ENCODE measurements at regions not wholly inside any gene's neighbourhood (a gene's known extent, or its start where the extent isn't known, plus 50 kb on each side); places are given as distances from the start of the nearest gene placed in this dataset.

- BruUV-seq (replicated peaks), result no TSS peak
- intact Hi-C loops (cut with micrococcal nuclease) (no loop called here), dilution Hi-C loops (cut with MboI; ENCODE audit: extremely low pct_ligation_motif_present, low sequenced_read_pairs) (no loop called here)
- H3K9me1 ChIP-seq (replicated peaks; ENCODE audit: control insufficient read depth, extremely low read depth, insufficient read depth, low read length), result no peaks in the 10 kb centered on the region
- FAIRE-seq (no peak), DNase-seq (ENCODE audit: low read depth, low spot score) (no peak)
- H3K79me2 ChIP-seq (ENCODE audit: control insufficient read depth, insufficient read depth, low read length), result no peaks in the 10 kb centered on the region
- H4K20me1 ChIP-seq (replicated peaks; ENCODE audit: control insufficient read depth, extremely low read depth, insufficient read depth, low read length), result no peaks in the 10 kb centered on the region
- no peaks in the 10 kb centered on the region for H3K27me3 ChIP-seq (ENCODE audit: control insufficient read depth in 2 of 2, insufficient read depth in 2 of 2, low read length in 2 of 2)
- POLR2A ChIA-PET, result no interaction called here
- H3K4me2 ChIP-seq (ENCODE audit: insufficient read depth, low read length), result no peak overlapping the region
- no peak overlapping the region for H3K9ac ChIP-seq (replicated peaks; ENCODE audit: extremely low read depth, insufficient read depth, low read length)
- no peak overlapping the region for H3K27ac ChIP-seq (ENCODE audit: insufficient read depth, low read depth, low read length)
- no peaks in the 10 kb centered on the region for H3K9me3 ChIP-seq (replicated peaks; ENCODE audit: control insufficient read depth, insufficient read depth, low read length)
- no peak overlapping the region for H3K4me3 ChIP-seq (replicated peaks in 1 of 3; ENCODE audit: insufficient read depth in 1 of 3, low read depth in 1 of 3, low read length in 3 of 3)
- TF ChIP-seq CTCF (IDR thresholded peaks at IDR 0.05; ENCODE audit: extremely low read depth in 1 of 2, insufficient read depth in 1 of 2, low read depth in 1 of 2, low read length in 2 of 2) (no peak), MAX (IDR thresholded peaks at IDR 0.05; ENCODE audit: insufficient read depth, insufficient read length) (no peak), MYC (IDR thresholded peaks at IDR 0.05; ENCODE audit: low read depth, low read length) (no peak), POLR2A (IDR thresholded peaks at IDR 0.05; ENCODE audit: low read depth, low read length) (no peak), FOS (IDR thresholded peaks at IDR 0.05; ENCODE audit: borderline replicate concordance, insufficient read depth, low read length) (no peak), EZH2 (IDR thresholded peaks at IDR 0.05; ENCODE audit: borderline replicate concordance, low read depth, low read length, severe bottlenecking) (no peak), POLR2AphosphoS5 (IDR thresholded peaks at IDR 0.05; ENCODE audit: insufficient read depth, low read depth, low read length) (no peak), JUN (IDR thresholded peaks at IDR 0.05; ENCODE audit: borderline replicate concordance, insufficient read depth, insufficient read length, low read depth) (no peak), GATA2 (IDR thresholded peaks at IDR 0.05; ENCODE audit: insufficient read depth, insufficient read length, low read depth, low read length) (no peak)
- CTCF ChIA-PET, result no interaction called here
- H3K4me1 ChIP-seq (ENCODE audit: control insufficient read depth, extremely low read depth, insufficient read depth, low read length), result no peaks in the 10 kb centered on the region
- H2AFZ ChIP-seq (ENCODE audit: low read depth, low read length), result no peak overlapping the region
- H3K36me3 ChIP-seq (ENCODE audit: control insufficient read depth in 2 of 2, extremely low read depth in 1 of 2, insufficient read depth in 2 of 2, low read length in 2 of 2), result no peaks in the 10 kb centered on the region
These were observed 254.0 kb downstream of the DEPDC1B start for GRCh38 chr5:60445921-60446320.

Data from endothelial cell of umbilical vein (primary cell).